Liver (tissue), 3 donors: ENCODE measurements at regions not wholly inside any gene's neighbourhood (a gene's known extent, or its start where the extent isn't known, plus 50 kb on each side); places are given as distances from the start of the nearest gene placed in this dataset.

ENCODE experiments used
- RXRA ChIP-seq, 2 donors: IDR thresholded peaks; 2 replicates each; pipeline ENCODE4 v1.6.1; 2017 to 2018; ENCODE audit warnings: antibody characterized with exemption in 2 of 2, mild to moderate bottlenecking in 1 of 2
- YY1 ChIP-seq: IDR thresholded peaks from 2 replicates; pipeline ENCODE4 v1.6.1; 2016; ENCODE audit warnings: antibody characterized with exemption, mild to moderate bottlenecking
- TF ChIP-seq, protein P1 (sequence below): fragments of 150-350 bp; IDR thresholded peaks from 2 replicates; pipeline ENCODE4 v1.5.1; 2017; ENCODE audit warnings: improper control_type of control experiment, low read depth, low read length; ENCODE audit not compliant: missing input control
- TF ChIP-seq, protein P2 (sequence below): IDR thresholded peaks from 2 replicates; pipeline ENCODE4 v1.6.1; 2016; ENCODE audit warnings: antibody characterized with exemption, mild to moderate bottlenecking
- TF ChIP-seq, protein P3 (sequence below): IDR thresholded peaks from 2 replicates; pipeline ENCODE4 v1.6.1; 2016; ENCODE audit warnings: antibody characterized with exemption
- donor health status: healthy.
- donor health status: healthy.

DNA sequence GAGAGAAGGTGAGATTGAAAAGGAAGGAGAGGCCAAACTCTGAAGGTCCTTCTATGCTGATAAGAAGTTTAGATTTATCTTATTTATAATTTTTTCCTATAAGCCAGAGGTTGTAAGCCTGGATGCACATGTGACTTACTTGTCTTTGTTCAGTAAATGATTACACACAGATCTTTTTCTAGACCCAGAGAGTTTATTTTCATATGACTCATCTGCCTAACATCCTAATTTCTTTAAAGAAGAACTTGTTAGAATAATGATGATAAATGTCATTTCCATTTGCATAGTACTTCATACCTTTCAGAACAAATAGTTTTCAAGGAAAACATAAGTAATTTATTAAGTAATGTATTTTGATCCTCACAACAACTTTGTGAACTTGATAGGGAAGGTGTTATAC is 434.8 kb upstream of the DPH6 start:
- TF ChIP-seq YY1 = no peak
- TF ChIP-seq, protein P1, sequence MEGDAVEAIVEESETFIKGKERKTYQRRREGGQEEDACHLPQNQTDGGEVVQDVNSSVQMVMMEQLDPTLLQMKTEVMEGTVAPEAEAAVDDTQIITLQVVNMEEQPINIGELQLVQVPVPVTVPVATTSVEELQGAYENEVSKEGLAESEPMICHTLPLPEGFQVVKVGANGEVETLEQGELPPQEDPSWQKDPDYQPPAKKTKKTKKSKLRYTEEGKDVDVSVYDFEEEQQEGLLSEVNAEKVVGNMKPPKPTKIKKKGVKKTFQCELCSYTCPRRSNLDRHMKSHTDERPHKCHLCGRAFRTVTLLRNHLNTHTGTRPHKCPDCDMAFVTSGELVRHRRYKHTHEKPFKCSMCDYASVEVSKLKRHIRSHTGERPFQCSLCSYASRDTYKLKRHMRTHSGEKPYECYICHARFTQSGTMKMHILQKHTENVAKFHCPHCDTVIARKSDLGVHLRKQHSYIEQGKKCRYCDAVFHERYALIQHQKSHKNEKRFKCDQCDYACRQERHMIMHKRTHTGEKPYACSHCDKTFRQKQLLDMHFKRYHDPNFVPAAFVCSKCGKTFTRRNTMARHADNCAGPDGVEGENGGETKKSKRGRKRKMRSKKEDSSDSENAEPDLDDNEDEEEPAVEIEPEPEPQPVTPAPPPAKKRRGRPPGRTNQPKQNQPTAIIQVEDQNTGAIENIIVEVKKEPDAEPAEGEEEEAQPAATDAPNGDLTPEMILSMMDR = no peak
- TF ChIP-seq, protein P2, sequence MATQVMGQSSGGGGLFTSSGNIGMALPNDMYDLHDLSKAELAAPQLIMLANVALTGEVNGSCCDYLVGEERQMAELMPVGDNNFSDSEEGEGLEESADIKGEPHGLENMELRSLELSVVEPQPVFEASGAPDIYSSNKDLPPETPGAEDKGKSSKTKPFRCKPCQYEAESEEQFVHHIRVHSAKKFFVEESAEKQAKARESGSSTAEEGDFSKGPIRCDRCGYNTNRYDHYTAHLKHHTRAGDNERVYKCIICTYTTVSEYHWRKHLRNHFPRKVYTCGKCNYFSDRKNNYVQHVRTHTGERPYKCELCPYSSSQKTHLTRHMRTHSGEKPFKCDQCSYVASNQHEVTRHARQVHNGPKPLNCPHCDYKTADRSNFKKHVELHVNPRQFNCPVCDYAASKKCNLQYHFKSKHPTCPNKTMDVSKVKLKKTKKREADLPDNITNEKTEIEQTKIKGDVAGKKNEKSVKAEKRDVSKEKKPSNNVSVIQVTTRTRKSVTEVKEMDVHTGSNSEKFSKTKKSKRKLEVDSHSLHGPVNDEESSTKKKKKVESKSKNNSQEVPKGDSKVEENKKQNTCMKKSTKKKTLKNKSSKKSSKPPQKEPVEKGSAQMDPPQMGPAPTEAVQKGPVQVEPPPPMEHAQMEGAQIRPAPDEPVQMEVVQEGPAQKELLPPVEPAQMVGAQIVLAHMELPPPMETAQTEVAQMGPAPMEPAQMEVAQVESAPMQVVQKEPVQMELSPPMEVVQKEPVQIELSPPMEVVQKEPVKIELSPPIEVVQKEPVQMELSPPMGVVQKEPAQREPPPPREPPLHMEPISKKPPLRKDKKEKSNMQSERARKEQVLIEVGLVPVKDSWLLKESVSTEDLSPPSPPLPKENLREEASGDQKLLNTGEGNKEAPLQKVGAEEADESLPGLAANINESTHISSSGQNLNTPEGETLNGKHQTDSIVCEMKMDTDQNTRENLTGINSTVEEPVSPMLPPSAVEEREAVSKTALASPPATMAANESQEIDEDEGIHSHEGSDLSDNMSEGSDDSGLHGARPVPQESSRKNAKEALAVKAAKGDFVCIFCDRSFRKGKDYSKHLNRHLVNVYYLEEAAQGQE = no peak
- no peak for TF ChIP-seq RXRA (IDR thresholded peaks at IDR 0.05)
- TF ChIP-seq, protein P3, sequence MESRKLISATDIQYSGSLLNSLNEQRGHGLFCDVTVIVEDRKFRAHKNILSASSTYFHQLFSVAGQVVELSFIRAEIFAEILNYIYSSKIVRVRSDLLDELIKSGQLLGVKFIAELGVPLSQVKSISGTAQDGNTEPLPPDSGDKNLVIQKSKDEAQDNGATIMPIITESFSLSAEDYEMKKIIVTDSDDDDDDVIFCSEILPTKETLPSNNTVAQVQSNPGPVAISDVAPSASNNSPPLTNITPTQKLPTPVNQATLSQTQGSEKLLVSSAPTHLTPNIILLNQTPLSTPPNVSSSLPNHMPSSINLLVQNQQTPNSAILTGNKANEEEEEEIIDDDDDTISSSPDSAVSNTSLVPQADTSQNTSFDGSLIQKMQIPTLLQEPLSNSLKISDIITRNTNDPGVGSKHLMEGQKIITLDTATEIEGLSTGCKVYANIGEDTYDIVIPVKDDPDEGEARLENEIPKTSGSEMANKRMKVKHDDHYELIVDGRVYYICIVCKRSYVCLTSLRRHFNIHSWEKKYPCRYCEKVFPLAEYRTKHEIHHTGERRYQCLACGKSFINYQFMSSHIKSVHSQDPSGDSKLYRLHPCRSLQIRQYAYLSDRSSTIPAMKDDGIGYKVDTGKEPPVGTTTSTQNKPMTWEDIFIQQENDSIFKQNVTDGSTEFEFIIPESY = no peak
